COLO668 (cell line): ENCODE measurements at regions not wholly inside any gene's neighbourhood (a gene's known extent, or its start where the extent isn't known, plus 50 kb on each side); places are given as distances from the start of the nearest gene placed in this dataset.

ENCODE experiments used
- DNase-seq: peaks from one replicate; lab custom pipeline; 2025; ENCODE audit not compliant: unreplicated experiment; lab: John Stamatoyannopoulos, UW

DNA sequence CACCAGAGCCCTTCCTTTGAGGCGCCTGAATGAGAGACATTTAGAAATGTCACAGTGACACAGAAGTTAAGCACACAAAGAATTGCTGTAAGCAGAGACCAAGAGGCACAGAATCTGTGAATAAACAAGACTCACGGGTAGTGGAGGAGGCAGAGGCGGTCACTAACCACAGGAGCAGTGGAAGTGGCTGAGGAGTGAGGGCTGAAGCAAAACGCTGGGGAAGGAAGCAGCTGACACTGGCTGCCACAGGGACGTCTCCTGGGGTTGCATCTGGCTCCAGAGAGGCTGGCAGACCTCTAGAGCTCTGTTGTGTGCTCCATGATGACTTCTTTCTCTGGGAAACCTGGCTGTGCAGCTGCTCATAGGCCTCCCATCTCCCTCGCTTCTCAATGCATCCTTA lies 65.0 kb upstream of the SLC2A12 start:
- no peak for DNase-seq

- no peak for DNase-seq
These were observed 63.3 kb upstream of the SLC2A12 start for GRCh38 chr6:134115715-134116074.

- DNase-seq = no peak
These were observed 62.7 kb upstream of the SLC2A12 start for GRCh38 chr6:134114918-134115714.

DNA sequence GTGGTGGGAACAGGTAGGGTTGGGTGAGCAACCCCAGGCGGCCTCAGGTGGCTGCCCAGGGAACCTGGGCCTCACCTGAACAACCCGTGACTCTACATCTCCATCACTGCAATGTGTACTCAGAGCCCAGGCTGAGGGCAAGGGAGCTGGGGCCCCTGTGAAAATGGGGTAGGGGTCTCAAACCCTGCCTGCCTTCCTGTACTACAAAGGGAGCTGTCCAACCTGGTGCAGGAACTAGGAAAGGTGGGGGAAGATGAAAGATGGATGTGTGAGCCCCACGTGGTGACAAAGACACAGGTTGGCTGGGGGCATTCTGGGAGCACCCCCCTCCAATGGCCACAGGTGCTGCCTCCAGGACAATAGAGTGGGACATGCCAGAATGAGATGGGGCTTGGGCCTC lies 62.1 kb upstream of the SLC2A12 start:
- no peak for DNase-seq

DNA sequence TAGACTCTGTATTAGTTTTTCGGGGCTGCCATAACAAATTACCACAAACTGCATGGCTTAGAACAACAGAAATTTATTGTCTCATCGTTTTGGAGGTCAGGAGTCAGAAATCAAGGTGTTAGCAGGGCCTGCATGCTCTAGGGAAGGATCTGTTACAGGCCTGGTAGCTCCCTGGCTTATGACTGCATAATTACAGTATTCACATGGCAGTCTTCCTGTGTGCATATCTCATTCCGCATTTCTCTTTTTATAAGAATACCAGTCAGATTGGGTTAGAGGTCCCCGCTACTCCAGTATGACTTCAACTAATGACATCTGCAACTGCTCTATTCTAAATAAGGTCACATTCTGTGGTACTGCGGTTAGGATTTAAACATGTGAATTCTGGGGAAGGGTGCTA lies 59.3 kb upstream of the SLC2A12 start:
- no peak for DNase-seq

- DNase-seq = peak; percentile 3
These were observed 58.7 kb upstream of the SLC2A12 start for GRCh38 chr6:134111062-134111677.

DNA sequence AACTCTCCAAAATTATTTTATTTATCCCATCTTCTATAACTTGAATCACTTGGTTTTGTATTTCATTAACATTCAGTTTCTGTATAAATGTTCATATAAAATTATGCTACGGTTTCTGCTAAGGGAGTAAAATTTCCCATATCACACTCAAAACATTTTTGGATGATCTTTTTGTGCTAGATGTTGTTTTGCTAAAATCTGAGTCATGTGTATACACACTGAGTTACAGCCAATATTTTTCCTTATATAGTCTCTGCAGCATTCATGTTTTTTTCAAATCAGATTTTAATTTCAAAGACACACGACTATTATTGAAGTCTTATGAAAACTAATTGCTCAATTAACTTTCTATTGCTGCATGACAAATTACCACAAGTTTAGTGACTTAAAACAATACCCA lies 54.3 kb upstream of the SLC2A12 start:
- DNase-seq = no peak

DNA sequence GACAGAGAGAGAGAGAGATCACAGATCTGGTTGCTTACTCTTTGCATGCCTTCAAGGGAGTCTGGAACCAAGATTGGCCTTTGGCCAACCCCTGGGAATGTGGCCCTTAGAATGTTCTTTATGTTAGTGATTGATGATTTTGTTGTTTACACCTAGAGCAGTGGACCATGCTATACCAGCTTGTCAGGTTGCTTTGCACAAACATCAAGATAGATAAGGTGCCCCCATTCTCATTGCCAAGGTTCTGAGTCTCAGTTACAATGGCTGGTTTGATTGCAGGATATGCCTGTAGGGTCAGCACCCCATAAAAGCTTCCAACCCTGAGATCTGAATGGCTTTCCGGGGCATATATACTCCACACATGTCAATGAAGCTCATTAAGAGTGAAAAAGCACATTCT lies 53.5 kb upstream of the SLC2A12 start:
- peak; percentile 32 for DNase-seq

DNA sequence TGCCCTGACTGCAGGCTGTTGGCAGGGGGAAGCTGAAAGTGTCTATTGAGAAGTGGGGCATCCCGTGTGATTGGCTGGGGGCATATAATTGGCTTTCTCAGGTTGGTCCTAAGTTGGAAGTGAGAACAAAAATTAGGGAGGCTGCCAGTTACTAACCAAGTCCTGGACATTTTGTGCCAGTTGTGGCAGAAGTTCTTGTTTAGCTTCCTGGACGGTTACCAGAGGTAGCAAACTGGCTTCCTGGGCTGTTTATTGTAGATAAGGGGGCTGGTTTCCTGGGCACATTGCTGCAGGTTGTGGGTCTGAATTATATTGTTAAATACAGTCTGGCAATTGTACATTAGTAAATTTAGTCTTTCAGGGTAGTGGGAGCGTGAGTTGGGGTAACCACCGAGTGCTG lies 50.6 kb upstream of the SLC2A12 start:
- no peak for DNase-seq
